Testis (tissue), 2 donors: ENCODE measurements at regions not wholly inside any gene's neighbourhood (a gene's known extent, or its start where the extent isn't known, plus 50 kb on each side); places are given as distances from the start of the nearest gene placed in this dataset.

Source experiments
- DNase-seq: peaks from one replicate; pipeline ENCODE4 v3.0.0-alpha.2; 2019
- H3K27ac ChIP-seq, 2 donors: fragments of 200-600 bp; sonication (generic); one replicate each; pipeline ENCODE4 v1.5.1; 2019
- H3K27me3 ChIP-seq: fragments of 200-600 bp; sonication (generic); one replicate; pipeline ENCODE4 v1.5.1; 2019
- H3K36me3 ChIP-seq: fragments of 200-600 bp; sonication (generic); one replicate; pipeline ENCODE4 v1.5.1; 2017; ENCODE audit warnings: low read depth; ENCODE audit errors: missing control alignments
- H3K4me1 ChIP-seq: fragments of 200-600 bp; sonication (generic); one replicate; pipeline ENCODE4 v1.5.1; 2019
- H3K4me3 ChIP-seq, 2 donors: fragments of 200-600 bp; sonication (generic); one replicate each; pipeline ENCODE4 v1.5.1; 2017 to 2019
- H3K9me3 ChIP-seq: fragments of 200-600 bp; sonication (generic); one replicate; pipeline ENCODE4 v1.5.1; 2017
- POLR2A ChIP-seq: fragments of 450-650 bp; IDR thresholded peaks from one replicate; pipeline ENCODE4 v1.6.1; 2017; ENCODE audit warnings: antibody characterized with exemption, mild to moderate bottlenecking, moderate library complexity
- WGBS, 2 donors: methylation state at CpG; one replicate each; pipeline ENCODE4 v1.1.5; 2018; 5-methylcytosine and 5-hydroxymethylcytosine counted together
- intact Hi-C: fragments of 100-400 bp; cut with DNase I; formaldehyde crosslinking; loops from one replicate; pipeline ENCODE4 v1.15.1; 2023; ENCODE audit warnings: low total_unique reads
- TF ChIP-seq, protein P1 (sequence below), 3 experiments: fragments of 450-650 bp in 2 of 3; fragments of 200-600 bp in 1 of 3; sonication (generic) in 1 of 3; IDR thresholded peaks; one replicate each; pipeline ENCODE4 v1.5.1; 2016 to 2019; ENCODE audit warnings: antibody characterized with exemption in 3 of 3, mild to moderate bottlenecking in 2 of 3, moderate library complexity in 1 of 3

DNA sequence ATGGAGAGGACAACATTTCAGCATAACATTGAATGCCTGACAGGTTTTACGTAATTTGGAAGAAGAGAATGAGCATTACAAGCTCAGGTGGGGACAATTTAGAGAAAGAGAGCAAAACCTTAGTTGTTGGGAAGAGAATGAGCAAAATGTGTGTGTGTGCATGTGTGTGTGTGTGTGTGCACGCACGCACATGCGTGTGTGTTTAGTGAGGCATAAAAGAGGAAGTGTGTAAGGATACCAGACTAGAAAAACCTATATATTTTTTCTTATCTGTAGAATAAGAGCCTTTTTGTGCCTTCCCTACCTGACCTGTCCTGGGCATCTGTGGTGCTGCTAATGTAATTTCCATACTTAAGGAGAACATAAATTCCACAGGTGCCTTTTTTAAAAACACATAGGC, 99.0 kb upstream of the PLXNA2 start:
- TF ChIP-seq, protein P1, sequence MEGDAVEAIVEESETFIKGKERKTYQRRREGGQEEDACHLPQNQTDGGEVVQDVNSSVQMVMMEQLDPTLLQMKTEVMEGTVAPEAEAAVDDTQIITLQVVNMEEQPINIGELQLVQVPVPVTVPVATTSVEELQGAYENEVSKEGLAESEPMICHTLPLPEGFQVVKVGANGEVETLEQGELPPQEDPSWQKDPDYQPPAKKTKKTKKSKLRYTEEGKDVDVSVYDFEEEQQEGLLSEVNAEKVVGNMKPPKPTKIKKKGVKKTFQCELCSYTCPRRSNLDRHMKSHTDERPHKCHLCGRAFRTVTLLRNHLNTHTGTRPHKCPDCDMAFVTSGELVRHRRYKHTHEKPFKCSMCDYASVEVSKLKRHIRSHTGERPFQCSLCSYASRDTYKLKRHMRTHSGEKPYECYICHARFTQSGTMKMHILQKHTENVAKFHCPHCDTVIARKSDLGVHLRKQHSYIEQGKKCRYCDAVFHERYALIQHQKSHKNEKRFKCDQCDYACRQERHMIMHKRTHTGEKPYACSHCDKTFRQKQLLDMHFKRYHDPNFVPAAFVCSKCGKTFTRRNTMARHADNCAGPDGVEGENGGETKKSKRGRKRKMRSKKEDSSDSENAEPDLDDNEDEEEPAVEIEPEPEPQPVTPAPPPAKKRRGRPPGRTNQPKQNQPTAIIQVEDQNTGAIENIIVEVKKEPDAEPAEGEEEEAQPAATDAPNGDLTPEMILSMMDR (IDR thresholded peaks at IDR 0.05): no peak
- TF ChIP-seq POLR2A: no peak
- Histone ChIP-seq H3K27ac (no peak overlapping the region), H3K9me3 (no peaks in the 10 kb centered on the region), H3K4me3 (no peak overlapping the region), H3K36me3 (no peaks in the 10 kb centered on the region), H3K27me3 (no peaks in the 10 kb centered on the region), H3K4me1 (no peaks in the 10 kb centered on the region)
- 87% methylated on average over 4 of the region's 4 CpGs for WGBS, 2 donors
- no peak for DNase-seq
- intact Hi-C loops: no loop called here

DNA sequence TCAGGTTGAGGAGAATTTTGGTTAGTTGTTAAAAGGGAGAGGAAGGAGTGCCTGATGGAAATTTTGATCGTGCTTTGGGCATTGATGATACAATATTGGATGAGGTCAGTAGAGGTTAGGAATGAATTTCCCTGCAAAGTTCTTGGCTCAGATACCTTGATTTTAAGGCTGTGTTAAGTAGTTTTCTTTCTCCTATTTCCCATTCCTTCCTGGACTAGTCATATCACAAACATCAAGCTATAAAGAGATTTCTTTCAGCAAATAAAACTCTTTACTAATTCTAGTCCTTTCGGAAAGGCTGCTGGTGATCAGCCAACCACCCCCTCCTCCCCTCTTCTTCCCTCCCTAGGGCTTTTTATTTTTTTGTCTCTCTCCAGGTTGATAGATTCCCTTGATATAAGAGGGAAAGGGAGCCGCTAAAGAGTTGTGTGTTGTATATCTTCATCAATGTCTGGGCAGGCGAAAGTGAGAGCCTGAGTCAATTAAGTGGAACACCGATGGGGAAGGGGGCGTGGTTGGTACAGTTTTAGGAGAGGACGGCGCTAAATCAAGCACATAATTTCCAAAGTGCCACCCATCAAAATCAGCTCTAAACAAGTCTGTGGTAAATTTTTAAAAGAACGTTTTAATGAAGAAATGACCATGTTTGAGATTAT, 100.1 kb upstream of the PLXNA2 start:
- no peaks in the 10 kb centered on the region for H3K36me3 ChIP-seq
- no peak for DNase-seq
- TF ChIP-seq POLR2A: no peak
- TF ChIP-seq, protein P1 (IDR thresholded peaks at IDR 0.05): no peak
- no peak overlapping the region for H3K4me3 ChIP-seq
- WGBS, 2 donors: 51 to 63% methylated on average over 9 of the region's 9 CpGs
- H3K27ac ChIP-seq: no peak overlapping the region
- no peaks in the 10 kb centered on the region for H3K4me1 ChIP-seq
- intact Hi-C loops: no loop called here
- no peaks in the 10 kb centered on the region for H3K9me3 ChIP-seq
- H3K27me3 ChIP-seq: no peaks in the 10 kb centered on the region

DNA sequence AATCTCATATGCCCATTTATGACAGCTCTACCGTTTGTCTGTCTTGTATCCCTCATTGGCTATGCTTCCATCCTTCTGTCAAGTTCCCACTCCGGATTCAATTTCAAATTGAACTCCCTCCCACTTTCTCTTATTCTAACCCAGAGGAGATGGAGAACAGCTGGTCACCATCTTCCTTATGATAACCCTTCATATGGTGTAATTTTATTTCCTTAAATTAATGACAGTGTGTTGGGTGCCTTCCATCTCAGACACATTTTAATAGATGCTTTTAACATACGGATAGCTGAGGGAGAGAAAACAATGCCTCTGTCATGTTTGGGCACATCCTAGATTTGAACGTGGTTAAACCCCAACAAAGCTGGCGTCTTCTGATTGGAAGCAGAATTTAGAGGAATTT, 103.0 kb upstream of the PLXNA2 start:
- no peak overlapping the region for H3K27ac ChIP-seq
- intact Hi-C loops: no loop called here
- no peaks in the 10 kb centered on the region for H3K4me1 ChIP-seq
- H3K4me3 ChIP-seq: no peak overlapping the region
- no peaks in the 10 kb centered on the region for H3K9me3 ChIP-seq
- no peak for TF ChIP-seq POLR2A
- TF ChIP-seq, protein P1 (IDR thresholded peaks at IDR 0.05): no peak
- H3K36me3 ChIP-seq: no peaks in the 10 kb centered on the region
- DNase-seq: no peak
- WGBS, 2 donors: 80% methylated on average over 5 of the region's 5 CpGs
- H3K27me3 ChIP-seq: no peaks in the 10 kb centered on the region

DNA sequence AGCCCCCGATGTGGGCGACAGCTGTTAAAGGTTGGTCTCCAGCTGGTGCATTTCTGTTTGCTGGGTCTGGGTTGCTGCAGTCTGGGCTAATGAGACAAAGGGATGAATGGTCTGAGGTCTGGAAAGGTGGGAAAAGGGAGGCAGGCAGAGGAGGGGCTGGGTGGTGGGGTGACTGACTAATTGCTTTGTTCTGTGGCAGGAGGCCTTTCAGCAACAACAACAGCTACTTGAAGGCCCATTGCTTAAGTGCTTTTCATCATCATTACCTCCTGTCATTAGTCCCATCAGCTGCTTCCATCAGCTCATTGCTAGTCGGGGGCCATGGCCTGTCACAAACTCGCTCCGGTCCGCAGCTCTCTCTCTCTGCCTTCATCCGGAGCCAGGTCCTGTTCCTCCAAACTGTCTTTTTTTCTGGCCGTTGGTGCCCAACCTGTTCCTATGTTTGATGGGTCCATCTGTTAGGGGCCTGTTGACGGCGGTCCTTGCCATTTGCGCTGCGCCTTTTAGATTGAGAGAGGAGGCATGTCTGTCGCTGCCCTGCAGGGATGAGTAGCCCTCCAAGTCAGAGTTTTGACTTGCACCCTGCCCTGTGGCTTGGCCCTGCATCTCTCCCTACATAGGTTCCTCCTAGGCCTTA, 105.6 kb upstream of the PLXNA2 start:
- WGBS, 2 donors: 74 to 88% methylated on average over 11 to 13 of the region's 13 CpGs
- H3K27ac ChIP-seq: no peak overlapping the region
- no peak overlapping the region for H3K4me3 ChIP-seq
- intact Hi-C loops: no loop called here
- no peaks in the 10 kb centered on the region for H3K9me3 ChIP-seq
- no peaks in the 10 kb centered on the region for H3K4me1 ChIP-seq
- H3K36me3 ChIP-seq: no peaks in the 10 kb centered on the region
- no peak for DNase-seq
- H3K27me3 ChIP-seq: no peaks in the 10 kb centered on the region
- no peak for TF ChIP-seq POLR2A
- TF ChIP-seq, protein P1 (IDR thresholded peaks at IDR 0.05): no peak

DNA sequence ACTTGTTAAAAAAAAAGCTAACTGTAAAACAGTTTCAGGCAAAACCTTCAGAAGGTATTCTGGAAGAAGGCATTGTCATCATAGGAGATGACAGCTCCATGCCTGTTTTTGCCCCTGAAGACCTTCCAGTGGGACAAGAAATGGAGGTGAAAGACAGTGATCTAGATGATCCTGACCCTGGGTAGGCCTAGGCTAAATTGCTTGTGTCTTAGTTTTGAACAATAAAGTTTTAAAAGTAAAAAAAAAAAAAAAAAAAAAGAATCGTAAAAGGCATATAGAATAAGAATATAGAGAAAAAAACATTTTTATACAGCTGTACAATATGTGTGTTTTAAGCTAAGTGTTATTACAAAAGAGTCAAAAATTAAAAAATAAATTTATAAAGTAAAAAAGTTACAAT, 106.6 kb upstream of the PLXNA2 start:
- 84 to 88% methylated on average over 1 of the region's 1 CpG for WGBS, 2 donors
- Histone ChIP-seq H3K27me3 (no peaks in the 10 kb centered on the region), H3K27ac (no peak overlapping the region), H3K4me1 (no peaks in the 10 kb centered on the region), H3K4me3 (no peak overlapping the region), H3K36me3 (no peaks in the 10 kb centered on the region), H3K9me3 (no peaks in the 10 kb centered on the region)
- TF ChIP-seq, protein P1 (IDR thresholded peaks at IDR 0.05): no peak
- TF ChIP-seq POLR2A: no peak
- no peak for DNase-seq
- intact Hi-C loops: no loop called here
